Activated naive CD4-positive, alpha-beta T cell treated with anti-CD3 and anti-CD28 coated beads for 36 hours (primary cell): ENCODE measurements at regions not wholly inside any gene's neighbourhood (a gene's known extent, or its start where the extent isn't known, plus 50 kb on each side); places are given as distances from the start of the nearest gene placed in this dataset.

ENCODE experiments used
- CTCF ChIA-PET: fragments of 350-600 bp; sonication (Branson Sonifier 250); formaldehyde crosslinking; loops from one replicate; lab custom pipeline; 2021; ENCODE audit warnings: antibody characterized with exemption; lab: Charles Lee
- DNase-seq: peaks from one replicate; pipeline ENCODE4 v3.0.0-alpha.2; 2020
- H3K27ac Mint-ChIP-seq: one replicate; pipeline ENCODE4 v1.8.0; 2021; ENCODE audit warnings: mild to moderate bottlenecking, mixed read lengths
- H3K27me3 Mint-ChIP-seq: one replicate; pipeline ENCODE4 v1.8.0; 2021; ENCODE audit warnings: low read depth, mixed read lengths
- H3K36me3 Mint-ChIP-seq: one replicate; pipeline ENCODE4 v1.8.0; 2021; ENCODE audit warnings: low read depth, mixed read lengths
- H3K4me1 Mint-ChIP-seq: one replicate; pipeline ENCODE4 v1.8.0; 2021; ENCODE audit warnings: low read depth, mixed read lengths
- H3K4me3 Mint-ChIP-seq: one replicate; pipeline ENCODE4 v1.8.0; 2021; ENCODE audit warnings: mild to moderate bottlenecking, moderate library complexity, mixed read lengths
- H3K9me3 Mint-ChIP-seq: one replicate; pipeline ENCODE4 v1.8.0; 2021; ENCODE audit warnings: mixed read lengths
- intact Hi-C: fragments of 100-400 bp; cut with micrococcal nuclease; formaldehyde crosslinking; loops from one replicate; pipeline ENCODE4 v1.15.1; 2023

DNA sequence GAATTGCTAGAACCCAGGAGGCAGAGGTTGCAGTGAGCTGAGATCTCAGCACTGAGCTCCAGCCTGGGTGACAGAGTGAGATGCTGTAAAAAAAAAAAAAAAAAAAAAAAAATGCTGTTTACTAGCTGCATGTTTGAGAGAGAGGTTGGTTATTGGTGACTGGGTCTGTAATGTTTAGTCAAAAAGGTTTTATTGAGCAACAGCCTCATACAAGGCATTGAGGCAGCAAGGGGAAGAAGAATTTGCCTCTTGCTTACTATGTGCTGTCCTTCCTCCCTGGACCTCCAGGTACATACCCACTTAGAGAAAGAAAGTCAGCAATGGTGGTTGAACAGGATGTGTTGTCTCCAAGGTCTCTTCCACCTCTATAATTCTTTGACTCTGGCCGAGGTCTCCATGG is 140.7 kb upstream of the SPRY4 start:
- H3K36me3 Mint-ChIP-seq: no peaks in the 10 kb centered on the region
- H3K27ac Mint-ChIP-seq: no peak overlapping the region
- CTCF ChIA-PET: interaction anchor here (0.7 kb wide), 2 partner anchors 55 to 307 kb away, joined by 3 to 4 read pairs; no protein-coding TSS in a partner anchor
- no peaks in the 10 kb centered on the region for H3K27me3 Mint-ChIP-seq
- H3K9me3 Mint-ChIP-seq: no peaks in the 10 kb centered on the region
- intact Hi-C loops: no loop called here
- no peak overlapping the region for H3K4me3 Mint-ChIP-seq
- peaks cover 5% of the 10 kb centered on the region for H3K4me1 Mint-ChIP-seq
- DNase-seq: no peak

DNA sequence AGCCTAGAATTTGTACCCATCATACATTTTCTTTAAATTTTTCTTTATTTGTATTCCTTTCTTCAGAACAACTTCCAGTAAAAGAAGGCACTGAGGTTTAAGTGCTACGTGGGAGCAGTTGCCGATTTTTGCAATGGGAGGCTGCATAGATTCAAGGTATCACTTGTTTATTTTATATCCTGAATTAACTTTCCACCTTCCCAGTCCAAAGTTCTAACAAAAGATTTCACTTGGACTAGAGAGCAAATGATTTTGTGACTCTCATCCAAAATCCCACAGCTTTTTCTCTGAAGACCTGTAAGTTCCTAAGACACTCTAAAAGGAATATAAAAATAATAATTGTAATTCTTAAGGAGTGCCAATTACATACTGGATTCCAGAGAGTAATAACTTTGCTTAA is 139.1 kb upstream of the SPRY4 start:
- intact Hi-C loops: no loop called here
- Mint-ChIP-seq H3K27ac (no peak overlapping the region), H3K4me1 (peaks cover 3% of the 10 kb centered on the region), H3K36me3 (no peaks in the 10 kb centered on the region), H3K27me3 (no peaks in the 10 kb centered on the region), H3K4me3 (no peak overlapping the region), H3K9me3 (peaks cover 1% of the 10 kb centered on the region)
- DNase-seq: no peak
- CTCF ChIA-PET: no interaction called here

DNA sequence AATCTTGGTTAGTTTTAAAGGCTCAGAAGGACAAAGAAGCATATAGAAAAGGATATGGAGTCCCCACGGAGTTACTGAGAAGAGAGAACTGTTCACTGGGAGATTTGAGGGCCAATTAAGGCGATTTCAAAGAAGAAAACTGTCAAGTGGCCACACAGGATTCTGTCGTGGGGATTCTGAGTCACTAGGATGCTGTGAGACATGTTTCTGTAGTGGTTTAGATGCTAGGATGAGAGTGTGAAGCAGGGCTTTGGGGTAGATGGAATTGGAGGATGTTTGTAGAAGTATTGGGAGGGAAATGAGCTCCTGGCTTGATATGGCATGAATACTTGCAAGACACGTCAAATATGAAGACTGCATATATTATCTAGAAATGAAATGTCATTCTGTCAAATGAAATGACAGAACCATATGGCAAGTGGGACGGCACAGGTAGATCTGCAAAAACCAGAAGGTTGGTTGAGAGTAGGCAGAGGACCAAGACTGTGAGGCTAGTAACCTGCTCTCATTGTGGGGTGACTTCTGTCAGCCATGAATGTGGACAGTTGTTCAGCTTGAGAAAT is 136.3 kb upstream of the SPRY4 start:
- no peaks in the 10 kb centered on the region for H3K36me3 Mint-ChIP-seq
- intact Hi-C loops: no loop called here
- H3K27me3 Mint-ChIP-seq: no peaks in the 10 kb centered on the region
- peaks cover 4% of the 10 kb centered on the region for H3K9me3 Mint-ChIP-seq
- CTCF ChIA-PET: no interaction called here
- DNase-seq: no peak
- H3K4me1 Mint-ChIP-seq: peaks cover 3% of the 10 kb centered on the region
- H3K27ac Mint-ChIP-seq: no peak overlapping the region
- no peak overlapping the region for H3K4me3 Mint-ChIP-seq

DNA sequence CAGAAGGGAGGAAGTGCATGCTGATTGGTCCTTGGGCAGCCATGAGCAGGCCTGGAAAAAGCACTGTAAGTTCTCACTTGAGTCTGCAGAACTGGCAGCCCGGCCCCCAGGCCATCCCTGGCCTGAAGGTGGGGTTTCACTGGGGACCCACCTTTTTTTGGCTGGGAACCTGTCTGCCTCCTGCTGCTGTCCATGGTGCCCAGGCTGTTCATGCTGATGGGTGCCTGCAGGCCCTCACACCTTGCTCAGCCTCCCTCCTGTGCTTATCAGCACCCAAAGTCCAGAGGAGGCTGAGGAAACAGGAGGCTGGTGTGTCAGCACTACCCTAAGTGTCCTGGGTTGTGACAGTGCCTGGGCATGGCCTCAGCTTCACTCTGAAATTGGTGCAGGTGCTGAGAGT is 134.4 kb upstream of the SPRY4 start:
- Mint-ChIP-seq H3K9me3 (peaks cover 4% of the 10 kb centered on the region), H3K4me1 (peaks cover 3% of the 10 kb centered on the region), H3K27me3 (no peaks in the 10 kb centered on the region), H3K27ac (no peak overlapping the region), H3K4me3 (no peak overlapping the region), H3K36me3 (no peaks in the 10 kb centered on the region)
- DNase-seq: no peak
- CTCF ChIA-PET: no interaction called here
- intact Hi-C loops: no loop called here

DNA sequence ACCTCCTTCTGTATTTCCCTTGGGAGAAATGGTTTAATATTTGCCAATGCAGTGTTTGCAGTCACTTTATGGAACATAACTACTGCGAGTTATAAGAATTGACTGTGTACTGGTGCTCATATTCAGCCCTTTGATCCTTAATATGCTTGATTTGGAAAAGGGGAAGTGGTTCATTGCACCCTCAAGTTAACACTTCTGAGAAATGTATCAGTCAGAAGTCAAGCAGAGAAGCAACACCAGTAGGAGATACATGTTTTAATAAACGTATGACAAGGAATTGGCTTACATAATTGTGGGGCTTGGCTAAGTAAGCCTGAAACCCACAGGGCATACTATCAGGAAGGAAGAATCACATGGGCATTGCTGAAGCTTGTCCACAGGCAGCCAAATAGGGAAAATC is 131.0 kb upstream of the SPRY4 start:
- H3K4me3 Mint-ChIP-seq: no peak overlapping the region
- intact Hi-C loops: no loop called here
- no peak overlapping the region for H3K27ac Mint-ChIP-seq
- CTCF ChIA-PET: no interaction called here
- peaks cover under 1% of the 10 kb centered on the region for H3K4me1 Mint-ChIP-seq
- no peaks in the 10 kb centered on the region for H3K36me3 Mint-ChIP-seq
- no peaks in the 10 kb centered on the region for H3K27me3 Mint-ChIP-seq
- no peak for DNase-seq
- H3K9me3 Mint-ChIP-seq: peaks cover 4% of the 10 kb centered on the region

DNA sequence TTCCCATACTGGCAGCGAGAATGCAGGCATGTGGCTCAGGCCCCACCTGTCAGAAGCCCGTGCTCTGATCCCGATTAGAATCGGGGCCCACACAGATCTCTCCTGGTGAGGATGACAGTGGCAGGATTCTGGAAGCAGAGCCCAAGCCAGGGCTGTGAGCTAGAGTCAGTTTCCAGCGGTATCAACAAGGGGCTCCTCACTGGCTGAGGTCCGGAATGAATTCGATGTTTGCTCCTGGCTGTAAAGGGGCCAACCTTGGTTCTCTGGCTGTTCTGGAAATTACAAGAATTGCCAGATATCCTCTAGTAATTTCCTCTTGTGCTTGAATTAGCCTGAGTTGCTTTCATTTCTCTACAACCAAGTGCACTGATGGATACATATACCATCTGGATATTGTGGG is 129.1 kb upstream of the SPRY4 start:
- H3K27ac Mint-ChIP-seq: no peak overlapping the region
- H3K36me3 Mint-ChIP-seq: no peaks in the 10 kb centered on the region
- CTCF ChIA-PET: no interaction called here
- peaks cover 3% of the 10 kb centered on the region for H3K9me3 Mint-ChIP-seq
- no peak overlapping the region for H3K4me3 Mint-ChIP-seq
- intact Hi-C loops: no loop called here
- H3K27me3 Mint-ChIP-seq: no peaks in the 10 kb centered on the region
- no peak for DNase-seq
- H3K4me1 Mint-ChIP-seq: no peaks in the 10 kb centered on the region

DNA sequence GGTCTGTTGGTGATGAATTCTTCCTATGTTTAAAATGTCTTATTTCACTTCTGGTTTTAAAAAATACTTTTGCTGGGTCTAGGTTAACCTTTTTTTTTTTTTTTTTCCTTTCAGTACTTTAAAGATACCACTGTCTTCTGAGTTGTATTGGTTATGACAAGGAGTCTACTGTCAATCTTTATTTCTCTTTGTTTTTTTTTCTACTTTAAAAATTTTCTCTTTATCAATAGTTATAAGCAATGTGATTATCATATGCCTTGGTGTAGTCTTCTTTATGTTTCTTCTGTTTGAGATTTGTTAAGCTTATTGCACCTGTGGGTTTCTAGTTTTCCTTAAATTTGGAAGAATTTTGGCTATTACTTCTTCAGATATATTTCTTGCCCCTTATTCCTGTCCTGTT is 125.6 kb upstream of the SPRY4 start:
- no peak overlapping the region for H3K4me3 Mint-ChIP-seq
- intact Hi-C loops: no loop called here
- CTCF ChIA-PET: interaction anchor here (0.6 kb wide), 1 partner anchor 265 kb away, joined by 5 read pairs; no protein-coding TSS in a partner anchor

DNA sequence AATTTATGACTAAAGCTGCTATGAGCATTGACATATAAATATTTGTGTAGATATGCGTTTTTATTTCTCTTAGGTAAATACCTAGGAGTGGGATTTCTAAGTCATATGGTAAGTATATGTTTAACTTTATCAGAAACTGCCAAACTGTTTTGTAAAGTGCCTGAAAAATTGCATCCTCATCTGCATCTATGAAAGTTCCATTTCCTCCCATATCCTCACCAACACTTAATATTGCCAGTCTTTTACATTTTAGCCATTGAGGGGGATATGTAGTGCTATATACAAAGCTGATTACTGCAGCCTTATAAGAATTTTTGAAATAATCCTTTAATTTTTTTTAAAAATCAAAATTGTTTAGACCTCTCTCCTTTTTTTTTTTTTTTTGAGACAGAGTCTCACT is 123.1 kb upstream of the SPRY4 start:
- Mint-ChIP-seq H3K4me3 (no peak overlapping the region), H3K27ac (no peak overlapping the region), H3K4me1 (peaks cover 4% of the 10 kb centered on the region), H3K9me3 (no peaks in the 10 kb centered on the region), H3K36me3 (no peaks in the 10 kb centered on the region), H3K27me3 (peaks cover under 1% of the 10 kb centered on the region)
- no peak for DNase-seq
- CTCF ChIA-PET: interaction anchor here (0.6 kb wide), 1 partner anchor 102 kb away, joined by 5 read pairs; no protein-coding TSS in a partner anchor
- intact Hi-C loops: no loop called here

More for the DNA sequence above, 125.6 kb upstream of the SPRY4 start:
- Mint-ChIP-seq H3K27ac (no peak overlapping the region), H3K27me3 (no peaks in the 10 kb centered on the region), H3K4me1 (peaks cover 4% of the 10 kb centered on the region), H3K36me3 (no peaks in the 10 kb centered on the region), H3K9me3 (no peaks in the 10 kb centered on the region)
- DNase-seq: no peak

DNA sequence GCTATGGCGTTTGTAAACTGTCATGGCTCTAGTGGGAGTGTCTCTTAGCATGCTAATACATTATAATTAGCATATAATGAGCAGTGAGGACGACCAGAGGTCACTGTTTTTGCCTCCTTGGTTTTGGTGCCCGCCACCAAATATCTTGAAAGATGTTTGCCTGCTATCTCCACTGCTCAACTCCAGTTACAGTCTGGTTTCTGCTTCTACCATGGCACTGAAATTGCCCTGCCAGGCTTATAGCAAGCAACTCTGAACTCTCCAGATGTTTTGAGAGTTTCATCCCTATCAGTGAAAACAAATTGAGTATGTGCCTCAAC is 122.1 kb upstream of the SPRY4 start:
- Mint-ChIP-seq H3K36me3 (no peaks in the 10 kb centered on the region), H3K4me1 (peaks cover 7% of the 10 kb centered on the region), H3K9me3 (no peaks in the 10 kb centered on the region), H3K4me3 (no peak overlapping the region), H3K27ac (no peak overlapping the region), H3K27me3 (peaks cover 2% of the 10 kb centered on the region)
- CTCF ChIA-PET: no interaction called here
- intact Hi-C loops: no loop called here
- no peak for DNase-seq

DNA sequence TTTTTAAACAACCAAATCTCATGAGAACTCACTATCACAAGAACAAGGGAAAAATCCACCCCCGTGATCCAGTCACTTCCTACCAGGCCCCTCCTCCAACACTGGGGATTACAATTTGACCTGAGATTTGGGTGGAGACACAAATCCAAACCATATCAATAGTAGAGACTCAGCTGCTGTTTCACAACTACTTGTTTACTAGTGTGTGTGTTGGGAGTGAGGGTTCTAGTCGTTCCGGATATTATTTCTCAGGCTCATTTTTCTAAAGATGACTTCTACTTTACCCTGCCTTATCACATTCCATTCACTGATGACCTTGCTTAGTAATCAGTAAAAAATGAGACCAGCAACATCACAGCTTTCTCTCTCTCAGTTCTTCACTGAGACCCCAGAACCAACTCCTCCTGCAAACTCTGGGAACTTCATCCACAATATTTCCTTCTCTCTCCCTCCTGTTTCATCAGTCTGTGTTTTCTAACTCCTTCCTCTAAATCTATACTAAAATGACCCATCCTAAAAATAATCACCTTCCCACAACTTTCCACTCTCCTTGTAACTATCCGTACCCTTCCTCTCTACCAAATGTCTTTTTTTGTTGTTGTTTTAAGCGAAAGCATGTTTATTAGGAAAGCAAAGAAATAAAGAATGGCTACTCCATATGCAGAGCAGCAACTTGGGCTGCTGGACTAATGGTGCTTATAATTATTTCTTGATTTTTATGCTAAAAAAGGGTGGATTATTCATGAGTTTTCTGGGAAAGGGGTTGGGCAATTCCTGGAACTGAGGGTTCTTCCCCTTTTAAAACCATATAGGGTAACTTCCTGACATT is 121.5 kb upstream of the SPRY4 start:
- Mint-ChIP-seq H3K36me3 (no peaks in the 10 kb centered on the region), H3K27ac (no peak overlapping the region), H3K27me3 (peaks cover 2% of the 10 kb centered on the region), H3K9me3 (no peaks in the 10 kb centered on the region), H3K4me1 (peaks cover 13% of the 10 kb centered on the region), H3K4me3 (no peak overlapping the region)
- intact Hi-C loops: no loop called here
- CTCF ChIA-PET: interaction anchor here (0.5 kb wide), 1 partner anchor 314 kb away, joined by 4 read pairs; no protein-coding TSS in a partner anchor
- DNase-seq: no peak

DNA sequence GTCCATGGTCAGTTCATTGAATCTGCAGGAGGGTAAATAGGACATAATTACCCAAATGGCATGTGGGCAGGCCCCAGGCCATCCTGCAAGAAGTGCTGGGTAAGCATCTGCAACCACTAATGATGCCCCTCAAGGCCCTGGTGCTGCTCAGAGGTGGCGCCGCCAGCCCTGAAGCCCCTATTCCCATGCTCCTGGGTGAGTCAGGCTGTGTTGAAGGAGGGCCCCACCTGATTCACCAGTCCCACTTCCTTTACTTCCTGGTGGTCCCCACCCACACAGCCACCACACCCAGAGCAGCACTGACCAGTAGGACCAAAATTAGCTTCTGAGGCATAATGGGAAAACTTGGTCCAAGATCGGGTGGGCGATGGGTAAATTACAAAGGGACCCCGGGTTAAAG is 120.4 kb upstream of the SPRY4 start:
- no peak overlapping the region for H3K27ac Mint-ChIP-seq

DNA sequence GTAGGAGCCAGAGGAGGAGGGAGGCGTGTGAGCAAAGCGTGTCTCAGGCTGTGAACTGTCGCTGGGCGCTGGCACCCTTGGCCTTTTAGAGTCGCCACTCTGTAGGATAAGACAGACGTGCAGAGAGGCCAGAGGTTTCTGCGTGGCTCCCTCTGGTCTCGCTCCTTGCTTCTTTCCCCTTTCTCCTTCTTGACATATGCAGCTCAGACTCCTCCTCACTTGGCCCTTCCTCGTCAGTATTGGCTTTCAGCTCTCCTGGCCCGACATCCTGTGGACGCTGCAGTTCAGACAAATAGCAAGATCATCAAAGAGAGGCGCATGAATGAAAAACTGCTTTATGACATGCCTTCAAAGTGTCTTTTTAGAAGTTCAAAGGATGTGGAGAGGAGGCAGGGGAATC is 116.8 kb upstream of the SPRY4 start:
- Mint-ChIP-seq H3K4me1 (peaks cover 16% of the 10 kb centered on the region), H3K27me3 (peaks cover 2% of the 10 kb centered on the region), H3K4me3 (no peak overlapping the region), H3K36me3 (no peaks in the 10 kb centered on the region), H3K27ac (no peak overlapping the region), H3K9me3 (no peaks in the 10 kb centered on the region)
- peak; percentile 74 for DNase-seq
- intact Hi-C loops: loop anchor here (1.0 to 2.0 kb wide), 3 partner anchors 117 to 449 kb away; no protein-coding TSS in a partner anchor
- CTCF ChIA-PET: interaction anchor here (0.5 kb wide), 1 partner anchor 22 kb away, joined by 4 read pairs; no protein-coding TSS in a partner anchor

More for the DNA sequence above, 120.4 kb upstream of the SPRY4 start:
- intact Hi-C loops: no loop called here
- H3K27me3 Mint-ChIP-seq: peaks cover 2% of the 10 kb centered on the region
- CTCF ChIA-PET: interaction anchor here (0.5 to 0.7 kb wide), 2 partner anchors 313 to 491 kb away, joined by 4 read pairs; no protein-coding TSS in a partner anchor
- no peaks in the 10 kb centered on the region for H3K36me3 Mint-ChIP-seq
- no peaks in the 10 kb centered on the region for H3K9me3 Mint-ChIP-seq
- no peak overlapping the region for H3K4me3 Mint-ChIP-seq
- H3K4me1 Mint-ChIP-seq: peaks cover 16% of the 10 kb centered on the region
- no peak for DNase-seq
